ENCODE measurements at regions not wholly inside any gene's neighbourhood (a gene's known extent, or its start where the extent isn't known, plus 50 kb on each side); places are given as distances from the start of the nearest gene placed in this dataset.

DNA sequence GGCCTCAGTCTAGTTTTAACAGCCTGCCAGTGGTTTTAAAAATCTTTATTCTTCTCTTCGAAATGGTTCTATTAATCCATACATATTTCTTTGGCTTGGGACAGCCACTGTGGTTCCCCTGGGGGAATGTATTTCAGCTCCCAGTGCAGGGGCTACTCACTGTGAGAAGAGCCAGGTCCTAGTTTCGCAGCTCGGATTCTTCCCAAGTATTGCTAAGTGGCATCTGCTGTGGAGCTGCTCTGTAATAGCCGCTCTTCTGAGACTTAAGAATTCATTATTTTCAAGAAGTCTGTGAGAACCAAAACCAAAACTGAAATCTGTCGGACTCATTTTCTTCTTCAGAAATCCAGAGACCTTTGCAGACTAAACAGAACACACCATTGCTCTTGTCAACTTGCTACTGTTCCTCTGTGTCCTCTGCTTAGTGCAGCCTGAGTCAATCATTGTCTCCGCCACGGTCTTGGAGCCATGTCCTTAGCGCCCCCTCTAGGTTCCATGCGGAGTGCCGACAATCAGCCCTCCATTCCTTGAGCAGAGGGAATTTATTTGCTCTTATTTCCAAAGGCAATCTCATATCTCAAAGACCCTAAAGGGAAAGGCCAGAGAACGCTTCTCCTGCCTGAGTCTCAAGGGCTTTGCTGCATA lies 478.2 kb downstream of the SPATA31D1 start:
- TF ChIP-seq, protein P1, sequence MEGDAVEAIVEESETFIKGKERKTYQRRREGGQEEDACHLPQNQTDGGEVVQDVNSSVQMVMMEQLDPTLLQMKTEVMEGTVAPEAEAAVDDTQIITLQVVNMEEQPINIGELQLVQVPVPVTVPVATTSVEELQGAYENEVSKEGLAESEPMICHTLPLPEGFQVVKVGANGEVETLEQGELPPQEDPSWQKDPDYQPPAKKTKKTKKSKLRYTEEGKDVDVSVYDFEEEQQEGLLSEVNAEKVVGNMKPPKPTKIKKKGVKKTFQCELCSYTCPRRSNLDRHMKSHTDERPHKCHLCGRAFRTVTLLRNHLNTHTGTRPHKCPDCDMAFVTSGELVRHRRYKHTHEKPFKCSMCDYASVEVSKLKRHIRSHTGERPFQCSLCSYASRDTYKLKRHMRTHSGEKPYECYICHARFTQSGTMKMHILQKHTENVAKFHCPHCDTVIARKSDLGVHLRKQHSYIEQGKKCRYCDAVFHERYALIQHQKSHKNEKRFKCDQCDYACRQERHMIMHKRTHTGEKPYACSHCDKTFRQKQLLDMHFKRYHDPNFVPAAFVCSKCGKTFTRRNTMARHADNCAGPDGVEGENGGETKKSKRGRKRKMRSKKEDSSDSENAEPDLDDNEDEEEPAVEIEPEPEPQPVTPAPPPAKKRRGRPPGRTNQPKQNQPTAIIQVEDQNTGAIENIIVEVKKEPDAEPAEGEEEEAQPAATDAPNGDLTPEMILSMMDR (IDR thresholded peaks at IDR 0.05): no peak
- no peak for TF ChIP-seq POLR2A (IDR thresholded peaks at IDR 0.05)

Measured in transverse colon (tissue), 3 donors.